ENCODE measurements at regions not wholly inside any gene's neighbourhood (a gene's known extent, or its start where the extent isn't known, plus 50 kb on each side); places are given as distances from the start of the nearest gene placed in this dataset.

- Histone ChIP-seq H3K4me3 (ENCODE audit: low read length) (no peak overlapping the region), H3K9ac (ENCODE audit: low read depth, low read length) (no peak overlapping the region), H3K9me3 (replicated peaks; ENCODE audit: low read length) (peaks cover 2% of the 10 kb centered on the region), H3K27me3 (ENCODE audit: control insufficient read depth, insufficient read depth, low read length) (no peaks in the 10 kb centered on the region), H3K36me3 (ENCODE audit: insufficient read depth, low read length) (no peaks in the 10 kb centered on the region), H3K4me1 (ENCODE audit: control insufficient read depth, insufficient read depth, low read length) (no peaks in the 10 kb centered on the region), H3K4me2 (ENCODE audit: low read length) (no peak overlapping the region)
These were observed 866.3 kb upstream of the KLHL29 start for GRCh38 chr2:22518641-22519040.

DNA sequence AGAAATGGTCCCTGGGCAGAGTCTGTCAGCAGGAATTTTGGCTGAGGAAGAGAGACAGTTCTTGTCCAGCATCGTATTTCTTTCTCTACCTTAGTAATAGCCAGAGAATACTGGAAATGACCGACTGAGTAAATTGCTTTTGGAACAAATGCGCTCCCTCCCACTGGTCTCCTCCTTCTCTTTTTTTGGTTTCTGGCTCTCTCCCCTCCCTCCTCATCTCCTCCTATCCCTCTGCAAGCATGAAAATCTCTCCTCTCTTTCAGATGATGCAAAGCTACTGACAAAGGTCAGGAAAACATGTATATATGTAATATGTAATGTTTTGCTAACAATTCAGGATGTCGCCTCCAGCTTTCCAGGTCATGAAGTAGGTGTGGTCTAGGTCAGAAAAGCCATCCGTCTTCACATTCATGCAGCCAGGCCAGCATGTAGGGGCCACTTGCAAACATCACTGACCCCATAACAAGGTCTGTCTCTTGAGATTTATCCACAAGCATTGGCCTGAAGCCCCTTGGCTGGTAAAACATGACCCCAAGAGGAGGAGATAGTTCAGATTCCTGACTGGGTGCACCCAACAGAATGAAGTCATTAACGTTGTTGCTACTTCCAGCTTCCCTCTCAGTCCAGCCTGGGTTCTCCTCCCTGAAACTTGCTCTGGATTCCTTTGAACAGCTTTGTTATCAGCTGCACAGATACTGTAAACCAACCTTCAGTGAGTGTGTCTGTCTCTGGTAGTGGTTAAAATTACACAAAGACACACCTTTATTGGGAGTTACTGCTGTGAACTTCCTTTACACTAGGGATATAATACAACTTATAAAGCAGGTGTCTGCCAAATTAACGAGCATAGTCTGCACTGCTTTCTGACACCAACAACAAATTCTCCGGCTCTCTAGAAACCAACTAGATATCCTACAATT lies 864.4 kb upstream of the KLHL29 start:
- Histone ChIP-seq H3K4me2 (ENCODE audit: low read length) (no peak overlapping the region), H3K9ac (ENCODE audit: low read depth, low read length) (no peak overlapping the region), H3K27me3 (ENCODE audit: control insufficient read depth, insufficient read depth, low read length) (no peaks in the 10 kb centered on the region), H3K4me1 (ENCODE audit: control insufficient read depth, insufficient read depth, low read length) (no peaks in the 10 kb centered on the region), H3K36me3 (ENCODE audit: insufficient read depth, low read length) (no peaks in the 10 kb centered on the region), H3K9me3 (replicated peaks; ENCODE audit: low read length) (no peaks in the 10 kb centered on the region), H3K4me3 (ENCODE audit: low read length) (no peak overlapping the region)

GRCh38 chr2:22521620-22522019 lies 863.4 kb upstream of the KLHL29 start:
- no peak overlapping the region for H3K9ac ChIP-seq (ENCODE audit: low read depth, low read length)
- no peaks in the 10 kb centered on the region for H3K4me1 ChIP-seq (ENCODE audit: control insufficient read depth, insufficient read depth, low read length)
- H3K9me3 ChIP-seq (replicated peaks; ENCODE audit: low read length): no peaks in the 10 kb centered on the region
- no peaks in the 10 kb centered on the region for H3K36me3 ChIP-seq (ENCODE audit: insufficient read depth, low read length)
- H3K27me3 ChIP-seq (ENCODE audit: control insufficient read depth, insufficient read depth, low read length): no peaks in the 10 kb centered on the region
- H3K4me2 ChIP-seq (ENCODE audit: low read length): no peak overlapping the region
- H3K4me3 ChIP-seq (ENCODE audit: low read length): no peak overlapping the region

DNA sequence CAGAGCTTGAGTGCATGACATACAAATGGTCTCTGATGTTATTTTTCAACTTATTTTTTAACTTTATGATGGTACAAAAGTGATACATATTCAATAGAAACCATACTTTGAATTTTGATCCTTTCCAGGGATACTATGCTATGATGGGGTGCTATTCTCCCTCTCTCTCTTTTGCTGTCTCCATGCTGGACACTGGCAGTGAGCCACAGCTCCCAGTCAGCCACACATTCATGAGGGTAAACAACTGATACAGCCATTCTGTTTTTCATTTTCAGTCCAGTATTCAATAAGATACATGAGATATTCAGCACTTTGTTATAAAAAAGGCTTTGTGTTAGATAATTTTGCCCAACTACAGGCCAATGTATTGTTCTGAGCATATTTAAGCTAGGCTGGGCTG lies 859.3 kb upstream of the KLHL29 start:
- Histone ChIP-seq H3K27me3 (ENCODE audit: control insufficient read depth, insufficient read depth, low read length) (no peaks in the 10 kb centered on the region), H3K36me3 (ENCODE audit: insufficient read depth, low read length) (no peaks in the 10 kb centered on the region)

GRCh38 chr2:22530131-22530530 lies 854.8 kb upstream of the KLHL29 start:
- Histone ChIP-seq H3K9ac (ENCODE audit: low read depth, low read length) (no peak overlapping the region), H3K36me3 (ENCODE audit: insufficient read depth, low read length) (no peaks in the 10 kb centered on the region), H3K4me2 (ENCODE audit: low read length) (no peak overlapping the region), H3K27me3 (ENCODE audit: control insufficient read depth, insufficient read depth, low read length) (no peaks in the 10 kb centered on the region), H3K9me3 (replicated peaks; ENCODE audit: low read length) (no peaks in the 10 kb centered on the region), H3K4me3 (ENCODE audit: low read length) (no peak overlapping the region), H3K4me1 (ENCODE audit: control insufficient read depth, insufficient read depth, low read length) (no peaks in the 10 kb centered on the region)

More for the DNA sequence above, 859.3 kb upstream of the KLHL29 start:
- Histone ChIP-seq H3K4me3 (ENCODE audit: low read length) (no peak overlapping the region), H3K9ac (ENCODE audit: low read depth, low read length) (no peak overlapping the region), H3K4me1 (ENCODE audit: control insufficient read depth, insufficient read depth, low read length) (no peaks in the 10 kb centered on the region), H3K4me2 (ENCODE audit: low read length) (no peak overlapping the region), H3K9me3 (replicated peaks; ENCODE audit: low read length) (no peaks in the 10 kb centered on the region)

DNA sequence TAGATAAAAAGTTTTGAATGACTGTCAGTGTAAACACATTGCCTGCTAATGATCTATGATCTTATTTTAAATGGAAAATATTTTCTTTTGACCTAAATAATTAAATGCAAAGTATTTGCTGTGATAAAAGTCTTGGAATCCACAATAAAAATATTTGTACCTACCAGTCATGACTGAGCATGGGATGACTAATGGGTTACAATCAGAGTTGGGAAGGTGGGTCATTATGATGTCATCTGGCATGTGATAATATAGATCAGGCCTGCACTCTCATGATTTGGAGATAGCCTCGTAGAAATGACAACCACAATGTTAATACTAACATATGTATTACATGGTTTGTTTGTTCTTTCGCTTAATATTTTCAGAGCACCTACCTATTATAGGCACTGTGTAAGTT lies 848.8 kb upstream of the KLHL29 start:
- Histone ChIP-seq H3K4me1 (ENCODE audit: control insufficient read depth, insufficient read depth, low read length) (peaks cover 2% of the 10 kb centered on the region), H3K9ac (ENCODE audit: low read depth, low read length) (no peak overlapping the region), H3K4me2 (ENCODE audit: low read length) (no peak overlapping the region), H3K27me3 (ENCODE audit: control insufficient read depth, insufficient read depth, low read length) (no peaks in the 10 kb centered on the region), H3K36me3 (ENCODE audit: insufficient read depth, low read length) (no peaks in the 10 kb centered on the region), H3K9me3 (replicated peaks; ENCODE audit: low read length) (no peaks in the 10 kb centered on the region), H3K4me3 (ENCODE audit: low read length) (no peak overlapping the region)

DNA sequence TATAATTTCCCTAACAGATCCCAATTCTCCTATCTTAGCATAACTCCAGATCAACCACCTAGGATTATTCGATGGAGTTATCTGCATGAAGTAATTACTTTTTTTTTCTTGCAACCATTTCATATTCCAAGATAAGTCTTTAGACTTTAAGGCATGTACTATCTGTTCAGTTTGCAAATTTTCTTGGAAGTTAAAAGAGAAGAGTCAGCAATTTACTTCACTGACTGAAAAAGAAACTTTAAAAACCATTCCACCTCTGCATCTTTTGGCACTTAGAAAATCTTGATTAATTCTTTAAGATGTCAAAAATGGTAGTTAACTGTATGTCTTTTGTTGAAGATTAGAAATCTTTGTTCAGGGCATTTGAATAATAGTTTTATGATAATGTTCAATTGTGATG lies 830.5 kb upstream of the KLHL29 start:
- no peaks in the 10 kb centered on the region for H3K4me1 ChIP-seq (ENCODE audit: control insufficient read depth, insufficient read depth, low read length)

DNA sequence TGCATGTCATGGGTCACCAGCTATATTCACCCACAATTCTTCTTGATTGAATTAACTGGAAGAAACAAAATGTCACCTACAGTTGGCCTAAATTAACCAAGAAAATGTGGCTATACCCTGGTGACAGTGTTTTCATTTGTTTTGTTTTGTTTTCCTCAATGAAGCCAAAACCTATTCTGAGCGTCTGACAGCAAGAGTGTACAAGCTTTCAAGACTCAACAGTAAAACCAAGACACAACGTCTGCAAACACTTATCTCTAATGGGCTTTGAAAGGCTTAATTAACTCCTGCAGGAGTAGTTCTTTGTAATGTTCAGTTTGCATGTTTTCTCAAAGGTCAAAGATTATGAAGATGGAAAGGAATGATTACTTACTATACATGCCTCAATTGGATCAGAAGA lies 827.6 kb upstream of the KLHL29 start:
- H3K4me2 ChIP-seq (ENCODE audit: low read length): no peak overlapping the region
- no peaks in the 10 kb centered on the region for H3K27me3 ChIP-seq (ENCODE audit: control insufficient read depth, insufficient read depth, low read length)
- no peaks in the 10 kb centered on the region for H3K36me3 ChIP-seq (ENCODE audit: insufficient read depth, low read length)
- peaks cover 3% of the 10 kb centered on the region for H3K9me3 ChIP-seq (replicated peaks; ENCODE audit: low read length)
- H3K9ac ChIP-seq (ENCODE audit: low read depth, low read length): no peak overlapping the region
- H3K4me3 ChIP-seq (ENCODE audit: low read length): no peak overlapping the region
- H3K4me1 ChIP-seq (ENCODE audit: control insufficient read depth, insufficient read depth, low read length): no peaks in the 10 kb centered on the region

More for the DNA sequence above, 830.5 kb upstream of the KLHL29 start:
- H3K9ac ChIP-seq (ENCODE audit: low read depth, low read length): no peak overlapping the region
- H3K36me3 ChIP-seq (ENCODE audit: insufficient read depth, low read length): no peaks in the 10 kb centered on the region
- H3K4me3 ChIP-seq (ENCODE audit: low read length): no peak overlapping the region
- H3K4me2 ChIP-seq (ENCODE audit: low read length): no peak overlapping the region
- no peaks in the 10 kb centered on the region for H3K9me3 ChIP-seq (replicated peaks; ENCODE audit: low read length)
- H3K27me3 ChIP-seq (ENCODE audit: control insufficient read depth, insufficient read depth, low read length): no peaks in the 10 kb centered on the region

DNA sequence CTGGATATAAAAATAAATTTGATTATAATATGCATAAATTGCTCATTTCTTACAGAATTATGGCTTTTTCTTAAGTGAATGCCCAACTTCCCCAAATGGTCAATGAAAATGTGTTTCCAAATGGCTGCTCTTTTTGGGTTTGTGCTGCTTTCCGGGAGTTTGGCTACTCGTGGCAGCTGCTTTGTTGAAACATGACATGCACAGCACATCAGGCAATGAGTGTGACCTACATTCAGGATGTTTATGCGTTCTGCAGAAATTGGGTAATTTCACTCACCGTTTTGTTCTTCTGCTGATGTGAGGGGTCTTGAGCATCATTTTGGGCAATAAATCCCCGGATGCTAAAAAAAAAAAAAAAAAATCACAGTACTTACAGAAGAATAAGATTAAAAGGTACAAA lies 825.0 kb upstream of the KLHL29 start:
- H3K36me3 ChIP-seq (ENCODE audit: insufficient read depth, low read length): no peaks in the 10 kb centered on the region
- no peaks in the 10 kb centered on the region for H3K27me3 ChIP-seq (ENCODE audit: control insufficient read depth, insufficient read depth, low read length)
- H3K4me2 ChIP-seq (ENCODE audit: low read length): no peak overlapping the region
- H3K9me3 ChIP-seq (replicated peaks; ENCODE audit: low read length): peaks cover 3% of the 10 kb centered on the region
- H3K4me3 ChIP-seq (ENCODE audit: low read length): no peak overlapping the region
- H3K4me1 ChIP-seq (ENCODE audit: control insufficient read depth, insufficient read depth, low read length): no peaks in the 10 kb centered on the region
- no peak overlapping the region for H3K9ac ChIP-seq (ENCODE audit: low read depth, low read length)

- H3K4me2 ChIP-seq (ENCODE audit: low read length): no peak overlapping the region
- H3K4me1 ChIP-seq (ENCODE audit: control insufficient read depth, insufficient read depth, low read length): no peaks in the 10 kb centered on the region
- no peaks in the 10 kb centered on the region for H3K27me3 ChIP-seq (ENCODE audit: control insufficient read depth, insufficient read depth, low read length)
- H3K4me3 ChIP-seq (ENCODE audit: low read length): no peak overlapping the region
- no peak overlapping the region for H3K9ac ChIP-seq (ENCODE audit: low read depth, low read length)
- peaks cover 8% of the 10 kb centered on the region for H3K9me3 ChIP-seq (replicated peaks; ENCODE audit: low read length)
- no peaks in the 10 kb centered on the region for H3K36me3 ChIP-seq (ENCODE audit: insufficient read depth, low read length)
These were observed 805.6 kb upstream of the KLHL29 start for GRCh38 chr2:22579341-22579740.

GRCh38 chr2:22582107-22582506 lies 802.9 kb upstream of the KLHL29 start:
- Histone ChIP-seq H3K27me3 (ENCODE audit: control insufficient read depth, insufficient read depth, low read length) (no peaks in the 10 kb centered on the region), H3K9me3 (replicated peaks; ENCODE audit: low read length) (peaks cover 8% of the 10 kb centered on the region), H3K36me3 (ENCODE audit: insufficient read depth, low read length) (no peaks in the 10 kb centered on the region), H3K4me3 (ENCODE audit: low read length) (no peak overlapping the region), H3K4me1 (ENCODE audit: control insufficient read depth, insufficient read depth, low read length) (no peaks in the 10 kb centered on the region), H3K9ac (ENCODE audit: low read depth, low read length) (no peak overlapping the region), H3K4me2 (ENCODE audit: low read length) (no peak overlapping the region)

DNA sequence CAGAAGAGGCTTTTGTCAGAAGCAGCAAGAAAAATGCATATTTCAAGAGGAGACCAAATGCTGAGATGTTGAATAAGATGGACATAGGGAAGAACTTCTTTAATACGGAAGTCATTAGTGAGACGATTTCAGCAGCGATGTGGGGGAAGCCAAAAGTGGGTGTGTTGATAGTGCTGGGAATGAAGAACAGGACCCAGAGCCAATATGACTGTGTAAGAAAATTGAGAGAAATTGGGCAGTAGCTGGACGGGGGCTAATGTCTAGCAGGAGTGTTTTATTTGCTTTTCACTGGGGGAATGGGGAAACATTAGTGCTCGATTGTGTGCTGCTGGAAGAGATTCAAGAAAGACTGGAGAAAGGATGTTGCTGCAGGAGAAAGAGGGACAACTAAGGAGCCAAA lies 788.7 kb upstream of the KLHL29 start:
- Histone ChIP-seq H3K9me3 (replicated peaks; ENCODE audit: low read length) (peaks cover 2% of the 10 kb centered on the region), H3K4me3 (ENCODE audit: low read length) (no peak overlapping the region), H3K36me3 (ENCODE audit: insufficient read depth, low read length) (no peaks in the 10 kb centered on the region), H3K4me1 (ENCODE audit: control insufficient read depth, insufficient read depth, low read length) (no peaks in the 10 kb centered on the region), H3K9ac (ENCODE audit: low read depth, low read length) (no peak overlapping the region), H3K27me3 (ENCODE audit: control insufficient read depth, insufficient read depth, low read length) (no peaks in the 10 kb centered on the region), H3K4me2 (ENCODE audit: low read length) (no peak overlapping the region)

Measured in skeletal muscle satellite cell (primary cell).